ENCODE measurements at regions not wholly inside any gene's neighbourhood (a gene's known extent, or its start where the extent isn't known, plus 50 kb on each side); places are given as distances from the start of the nearest gene placed in this dataset.

DNA sequence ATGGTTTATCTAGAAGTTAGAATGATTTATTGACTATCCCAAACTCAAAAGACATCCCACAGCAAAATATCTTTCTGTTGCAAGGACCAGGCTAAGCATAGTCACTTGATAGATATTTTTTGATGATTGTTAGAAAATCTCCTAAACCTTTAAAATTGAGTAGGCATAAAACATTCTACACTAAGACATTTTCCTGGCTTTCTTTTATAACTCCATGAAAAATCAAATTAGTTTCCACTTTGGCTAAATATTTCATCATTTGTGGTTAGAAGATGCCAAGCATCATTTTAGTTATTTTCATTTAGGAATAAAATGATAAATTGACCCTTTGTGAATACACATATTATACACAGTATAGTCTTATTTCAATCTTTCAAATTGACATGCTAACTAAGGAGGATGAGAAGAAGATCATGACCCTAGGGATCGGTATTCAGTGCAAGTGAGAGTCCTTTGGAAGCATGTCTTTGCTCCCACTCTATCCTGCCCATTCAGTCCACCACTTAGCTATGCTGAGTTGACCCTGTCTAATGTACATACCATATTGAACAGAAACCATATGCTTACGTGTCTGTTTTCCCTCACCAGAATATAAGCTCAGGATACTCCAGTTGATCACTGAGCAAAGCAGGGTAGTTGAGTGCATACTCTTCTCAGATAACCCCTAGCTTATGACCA is 136.6 kb upstream of the OTUD4 start:
- Histone ChIP-seq H3K23ac (ENCODE audit: insufficient read length, low read depth, low read length) (no peak overlapping the region), H3K56ac (ENCODE audit: insufficient read length, low read depth, low read length) (no peak overlapping the region), H4K8ac (replicated peaks; ENCODE audit: insufficient read length, low read depth, low read length) (no peak overlapping the region), H2BK12ac (ENCODE audit: insufficient read length, low read depth, low read length) (no peak overlapping the region), H3K79me2 (ENCODE audit: insufficient read depth, low read length) (no peaks in the 10 kb centered on the region), H2BK20ac (ENCODE audit: low read depth, low read length, poor library complexity, severe bottlenecking) (no peak overlapping the region), H3K14ac (ENCODE audit: insufficient read depth, low read length) (no peak overlapping the region), H3K79me1 (ENCODE audit: insufficient read depth, low read depth, low read length, poor library complexity, severe bottlenecking) (no peaks in the 10 kb centered on the region), H3T11ph (ENCODE audit: low read length) (no peak overlapping the region), H4K91ac (ENCODE audit: insufficient read length, low read depth, low read length) (no peak overlapping the region), H3K27me3 (ENCODE audit: insufficient read depth, low read length) (no peaks in the 10 kb centered on the region), H3K4me2 (ENCODE audit: insufficient read depth, insufficient read length, low read length) (no peak overlapping the region), H3K23me2 (ENCODE audit: insufficient read length, low read depth, low read length, poor library complexity, severe bottlenecking) (no peaks in the 10 kb centered on the region), H2AFZ (ENCODE audit: low read length) (no peak overlapping the region), H3K4me1 (ENCODE audit: insufficient read depth, low read length) (no peaks in the 10 kb centered on the region), H3K9ac (ENCODE audit: extremely low read depth, insufficient read length, low read length) (no peak overlapping the region), H3K4ac (ENCODE audit: low read depth, low read length) (no peak overlapping the region), H2BK120ac (ENCODE audit: low read depth, low read length, poor library complexity, severe bottlenecking) (no peak overlapping the region), H4K5ac (ENCODE audit: insufficient read length, low read depth, low read length) (no peak overlapping the region), H2BK15ac (ENCODE audit: low read depth, low read length) (no peak overlapping the region), H3K27ac (ENCODE audit: insufficient read length, low read depth, low read length) (no peak overlapping the region), H4K20me1 (ENCODE audit: control insufficient read depth, insufficient read depth, insufficient read length) (no peaks in the 10 kb centered on the region), H2BK5ac (ENCODE audit: insufficient read length, low read length) (no peak overlapping the region), H3K18ac (ENCODE audit: insufficient read length, low read depth, low read length) (no peak overlapping the region), H2AK5ac (ENCODE audit: insufficient read length, low read length) (no peak overlapping the region), H3K9me3 (ENCODE audit: control insufficient read depth, low read depth, low read length) (no peaks in the 10 kb centered on the region)
- Mint-ChIP-seq H3K27ac (no peak overlapping the region), H3K4me3 (no peak overlapping the region), H3K27me3 (ENCODE audit: low read depth) (no peaks in the 10 kb centered on the region), H3K9me3 (peaks cover 0 to 5% of the 10 kb centered on the region in 2 experiments; a peak in 2 of 5 replicates), H3K36me3 (ENCODE audit: insufficient read depth in 1 of 3, low read depth in 3 of 3) (no peaks in the 10 kb centered on the region; a peak in 1 of 7 replicates), H3K4me1 (peaks cover 3 to 4% of the 10 kb centered on the region in 2 experiments; a peak in 1 of 4 replicates)
- TF ChIP-seq CTCF (conservative IDR thresholded peaks at IDR 0.05): no peak
- no peak for DNase-seq
- WGBS (ENCODE audit: extremely low coverage, insufficient read length, low lambda C conversion rate): no CpG with 5 or more reads among the region's 2 CpGs
